GM12875 (cell line): ENCODE measurements at regions not wholly inside any gene's neighbourhood (a gene's known extent, or its start where the extent isn't known, plus 50 kb on each side); places are given as distances from the start of the nearest gene placed in this dataset.

Source experiments
- H3K4me3 ChIP-seq: one replicate; pipeline ENCODE4 v1.5.1; 2011; ENCODE audit warnings: low read depth, low read length, control low read depth
- CTCF ChIP-seq: IDR thresholded peaks from 2 replicates; pipeline ENCODE4 v1.5.1; 2011; ENCODE audit warnings: low read depth, mild to moderate bottlenecking, control low read depth, inconsistent platforms, low read length, moderate library complexity, borderline replicate concordance; ENCODE audit not compliant: insufficient read depth

GRCh38 chr13:40221460-40222201, 444.8 kb downstream of the FOXO1 start:
- no peak overlapping the region for H3K4me3 ChIP-seq
- TF ChIP-seq CTCF, result no peak

- TF ChIP-seq CTCF, result no peak
Observed at GRCh38 chr13:40223585-40223984, 442.9 kb downstream of the FOXO1 start.

GRCh38 chr13:40228496-40228895, 437.9 kb downstream of the FOXO1 start:
- H3K4me3 ChIP-seq, result no peak overlapping the region
- no peak for TF ChIP-seq CTCF

More at GRCh38 chr13:40223585-40223984, 442.9 kb downstream of the FOXO1 start:
- H3K4me3 ChIP-seq, result no peak overlapping the region

- no peak overlapping the region for H3K4me3 ChIP-seq
- no peak for TF ChIP-seq CTCF
Observed at GRCh38 chr13:40228990-40229389, 437.5 kb downstream of the FOXO1 start.

GRCh38 chr13:40230833-40231266, 435.6 kb downstream of the FOXO1 start:
- H3K4me3 ChIP-seq, result no peak overlapping the region
- no peak for TF ChIP-seq CTCF

- no peak overlapping the region for H3K4me3 ChIP-seq
- no peak for TF ChIP-seq CTCF
Observed at GRCh38 chr13:40231311-40231710, 435.1 kb downstream of the FOXO1 start.

- no peak for TF ChIP-seq CTCF
- H3K4me3 ChIP-seq, result no peak overlapping the region
Observed at GRCh38 chr13:40231751-40232150, 434.7 kb downstream of the FOXO1 start.
